Renal cortical epithelial cell (primary cell): ENCODE measurements at regions not wholly inside any gene's neighbourhood (a gene's known extent, or its start where the extent isn't known, plus 50 kb on each side); places are given as distances from the start of the nearest gene placed in this dataset.
"Not testable (repeated sequence)": the region's sequence is repeated elsewhere in the genome, so short reads cannot be mapped to it uniquely, and the experiment has no call there.

ENCODE experiments used
- DNase-seq: peaks from one replicate; pipeline ENCODE4 v3.0.0-alpha.2; 2011; ENCODE audit warnings: low read depth

DNA sequence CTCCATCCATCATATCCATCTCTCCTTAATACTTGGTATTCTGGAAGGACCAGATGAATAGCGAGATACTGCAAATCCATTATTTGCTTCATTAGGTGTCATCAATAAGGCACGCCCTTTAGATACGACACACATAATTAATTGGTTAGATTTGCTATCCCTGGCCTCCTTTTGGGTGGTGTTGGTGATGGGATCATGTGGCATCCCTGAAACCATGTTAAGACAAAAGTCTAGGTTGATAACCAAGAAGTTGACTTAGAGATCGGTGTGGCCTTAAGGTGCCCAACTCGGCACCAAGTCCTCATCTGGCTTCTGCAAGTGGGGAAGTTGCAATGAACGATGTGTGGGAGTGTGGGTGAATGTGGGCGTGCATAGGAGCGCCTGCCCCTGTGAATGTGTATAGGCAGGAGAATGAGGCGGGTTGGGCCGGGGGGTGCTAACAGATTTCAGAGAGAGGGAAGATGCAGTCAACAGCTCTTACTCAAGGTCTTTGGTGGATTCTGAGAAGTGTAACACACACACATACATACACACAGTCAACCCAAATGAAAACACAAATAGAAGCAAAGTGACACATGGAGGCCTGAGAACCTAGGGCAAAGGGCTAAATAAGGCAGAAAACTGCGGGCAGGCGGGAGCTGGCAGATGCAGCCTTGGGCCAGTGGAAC lies 415.7 kb upstream of the ESRRG start:
- DNase-seq: no peak

DNA sequence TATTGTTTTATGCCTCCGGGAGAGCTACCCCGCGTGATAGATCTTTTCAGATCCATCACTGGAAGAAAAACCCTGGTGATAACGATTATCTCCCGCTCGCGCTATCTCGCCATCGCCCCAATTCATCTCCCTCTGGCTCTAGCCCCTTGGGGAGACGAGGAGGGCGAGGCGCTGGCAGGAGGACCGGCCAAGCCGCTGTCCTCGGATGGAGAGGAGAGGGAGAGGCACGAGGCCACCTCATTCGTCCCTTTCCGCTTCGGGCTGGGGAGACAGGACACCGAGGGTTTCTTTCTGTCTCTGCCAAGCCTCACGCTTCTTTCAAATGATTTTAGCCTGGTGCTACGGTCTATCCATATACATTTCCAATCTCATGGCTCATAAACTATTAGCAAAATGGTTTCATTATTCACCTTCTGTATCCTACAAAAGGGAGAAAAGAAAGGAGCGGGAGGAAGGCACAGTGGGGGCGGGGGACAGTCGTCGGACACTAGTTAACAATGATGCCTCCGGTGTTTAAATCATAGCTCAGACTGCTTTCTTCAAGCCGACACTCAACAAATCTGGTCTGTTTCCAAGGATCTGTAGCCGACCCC lies 415.0 kb upstream of the ESRRG start:
- no peak for DNase-seq

DNA sequence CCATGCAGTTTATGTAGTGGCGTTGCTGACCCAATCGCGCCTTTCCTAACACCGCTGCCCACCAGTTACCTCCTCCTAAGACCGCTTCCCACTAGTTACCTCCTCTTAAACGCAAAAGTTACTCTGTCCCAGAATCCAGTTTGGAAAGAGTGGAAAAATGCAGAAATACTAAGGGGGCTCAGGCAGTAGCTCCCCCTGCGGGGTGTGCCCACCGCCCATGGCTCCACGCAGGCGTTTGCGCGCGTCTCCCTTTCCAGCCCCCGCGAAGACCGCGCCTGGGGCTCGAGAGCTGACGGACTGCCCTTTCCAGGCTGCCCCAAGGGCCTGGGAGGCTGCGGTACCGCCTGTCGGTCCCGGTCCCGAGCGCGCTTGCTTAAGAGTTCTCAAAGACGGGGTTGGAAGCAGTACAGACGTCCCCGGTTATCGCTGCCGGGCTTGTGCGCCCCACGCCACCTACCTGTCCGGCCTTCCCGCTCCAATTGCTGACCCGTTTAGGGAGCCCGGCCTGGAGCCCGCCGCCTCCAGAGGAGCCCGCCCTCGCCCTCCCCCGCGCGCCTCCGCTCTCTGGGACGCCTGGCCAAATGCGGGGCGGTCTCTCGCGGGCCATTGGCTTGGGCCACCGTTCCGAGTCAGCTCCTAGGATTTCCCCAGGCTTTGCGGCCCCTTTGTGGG lies 414.1 kb upstream of the ESRRG start:
- no peak for DNase-seq

DNA sequence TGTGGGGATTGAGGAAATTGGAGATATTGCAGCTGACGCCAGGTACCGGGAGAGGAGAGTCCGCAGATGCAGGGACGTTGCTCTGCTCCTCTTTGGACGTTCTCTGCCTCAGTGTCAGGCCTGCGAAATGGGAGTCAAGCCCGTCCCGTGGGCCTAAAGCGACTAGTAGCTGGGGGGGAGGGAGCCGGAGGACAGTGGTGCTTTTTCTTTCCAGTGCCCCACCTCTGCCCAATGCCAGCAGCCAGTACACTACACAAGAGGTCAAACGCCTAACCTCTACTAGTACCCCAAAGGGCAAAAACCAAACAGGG lies 413.6 kb upstream of the ESRRG start:
- DNase-seq: no peak

DNA sequence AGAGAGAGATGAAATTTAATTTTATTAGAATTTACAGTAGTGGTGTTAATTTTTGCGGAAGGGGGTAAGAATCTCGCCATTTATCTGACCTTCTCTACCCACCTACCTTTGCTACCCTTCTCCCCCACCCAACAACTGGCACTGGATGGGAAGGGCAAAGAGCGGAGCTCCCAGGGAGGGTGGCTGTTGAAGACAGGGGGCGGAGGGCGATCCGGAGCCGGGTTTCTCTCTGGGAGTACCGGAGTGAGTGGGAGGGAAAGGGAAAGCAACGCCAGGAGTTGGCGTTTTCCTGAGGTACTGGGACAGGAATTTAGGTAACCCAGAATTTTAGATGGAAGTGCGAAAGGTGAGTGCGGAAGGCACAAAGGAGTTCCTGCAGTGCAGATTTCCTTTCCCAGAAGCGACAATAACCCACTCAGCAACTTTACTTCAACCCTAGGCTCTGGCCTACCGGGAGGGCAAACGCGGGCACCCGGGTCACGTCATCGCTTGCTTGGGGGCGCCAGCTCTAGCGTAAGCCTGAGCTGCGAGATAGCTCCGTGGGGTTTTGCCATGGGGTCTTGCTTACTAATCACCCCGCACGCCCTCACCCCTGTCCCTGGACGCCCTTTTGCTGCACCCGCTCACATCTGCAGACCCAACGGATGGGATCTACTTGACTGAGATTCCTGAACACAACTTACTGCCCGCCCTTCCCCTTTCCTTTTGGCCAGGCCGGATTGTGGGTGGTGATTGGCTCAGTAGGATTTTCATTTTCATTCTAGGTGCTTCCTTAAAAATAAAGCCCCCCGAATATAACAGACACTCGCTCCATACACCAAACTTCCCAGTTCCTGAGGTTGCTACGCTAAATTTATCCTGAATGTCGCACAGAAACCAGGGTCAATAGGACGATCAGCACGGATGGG lies 413.0 kb upstream of the ESRRG start:
- no peak for DNase-seq

DNA sequence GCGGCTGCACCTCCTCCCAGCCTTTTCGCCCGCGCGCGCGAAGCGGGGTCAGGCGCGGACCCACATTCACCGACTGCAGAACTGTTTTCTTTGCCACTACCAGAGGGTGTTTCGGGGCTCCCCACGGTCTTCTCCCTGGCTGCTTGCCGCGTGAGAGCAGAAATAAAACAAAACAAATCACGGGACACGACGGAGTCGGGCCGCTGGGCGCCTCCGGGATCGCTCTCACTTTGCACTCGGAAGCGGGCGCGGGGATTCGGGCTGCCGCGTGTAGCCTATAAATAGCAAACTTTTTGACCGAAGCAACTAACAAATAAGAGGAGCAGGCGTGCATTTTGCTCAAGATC lies 412.3 kb upstream of the ESRRG start:
- no peak for DNase-seq

DNA sequence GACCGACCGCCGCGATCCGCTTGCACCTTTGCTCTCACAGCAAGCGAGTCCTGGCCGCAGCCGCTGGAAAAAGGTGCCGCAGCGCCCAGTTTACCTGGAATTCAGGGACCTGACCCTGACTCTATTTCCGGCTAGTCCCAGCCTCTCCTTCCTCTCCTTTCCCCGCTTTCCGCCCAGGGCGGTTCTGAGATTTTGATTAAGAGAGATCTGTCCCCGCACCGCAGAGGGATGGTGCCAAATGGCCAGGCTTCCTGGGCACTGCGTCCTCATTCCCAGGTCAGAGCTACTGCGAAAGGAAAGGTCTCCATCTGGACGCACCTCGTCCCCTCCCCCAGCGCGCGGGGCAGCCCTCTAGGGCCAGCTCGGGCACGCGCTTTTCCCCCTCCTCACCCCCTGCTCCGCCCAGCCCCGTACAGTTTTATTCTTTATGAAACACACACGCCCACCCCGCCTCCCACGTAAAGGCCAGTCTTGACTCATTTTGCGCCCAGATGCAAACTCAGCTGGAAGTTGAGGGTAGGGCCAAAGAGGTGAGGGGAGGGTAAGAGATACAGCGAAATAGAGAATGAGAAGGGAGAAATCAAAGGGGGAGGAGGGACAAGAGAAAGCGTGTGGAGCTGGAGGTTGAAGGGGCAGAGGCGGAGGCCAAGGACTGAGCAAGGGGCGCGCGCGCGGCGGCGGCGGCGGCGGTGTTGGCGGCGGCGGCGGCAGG lies 411.8 kb upstream of the ESRRG start:
- DNase-seq: no peak

DNA sequence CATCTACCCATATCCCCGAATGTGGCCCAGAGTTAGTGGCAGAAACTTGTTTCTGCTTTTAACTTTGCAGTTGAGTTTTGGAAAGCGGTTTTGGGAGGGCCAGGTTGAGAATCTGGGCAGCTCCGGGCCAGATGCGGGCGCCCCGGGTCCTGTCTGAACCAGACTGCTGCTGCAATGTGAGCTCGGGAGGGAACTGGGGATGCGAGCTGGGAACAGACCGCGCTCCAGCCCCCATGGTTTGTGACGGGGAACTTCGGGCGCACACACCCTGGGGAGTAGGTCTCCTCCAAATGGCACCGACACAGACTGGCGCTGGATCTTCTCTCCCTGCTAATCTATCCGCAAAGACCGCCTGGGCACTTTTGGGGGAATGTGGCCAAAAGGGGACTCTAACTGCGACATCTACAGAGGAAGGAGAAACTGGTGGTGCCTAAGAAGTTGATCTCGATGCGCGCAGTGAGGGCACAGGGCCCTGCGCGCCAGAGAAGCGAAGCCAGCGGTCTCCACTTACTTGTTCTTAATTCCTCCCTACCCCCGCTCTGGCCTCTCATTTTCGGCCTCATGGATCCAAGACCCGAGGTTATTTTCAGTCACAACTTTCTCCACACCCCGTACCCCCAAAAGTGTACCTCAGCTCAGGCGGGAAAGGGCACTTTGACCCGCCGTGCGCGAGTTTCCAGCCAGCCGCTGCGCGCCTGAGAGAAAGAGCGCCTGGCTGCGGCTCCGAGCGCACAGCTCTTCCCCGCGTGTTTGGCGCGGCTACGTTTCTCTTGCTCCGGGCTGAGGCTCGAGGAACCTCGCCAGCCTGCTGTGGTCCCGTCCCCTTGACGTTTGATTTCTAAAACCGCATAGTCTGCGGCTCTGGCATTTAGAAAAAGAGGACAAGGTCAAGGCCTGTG lies 411.0 kb upstream of the ESRRG start:
- no peak for DNase-seq

DNA sequence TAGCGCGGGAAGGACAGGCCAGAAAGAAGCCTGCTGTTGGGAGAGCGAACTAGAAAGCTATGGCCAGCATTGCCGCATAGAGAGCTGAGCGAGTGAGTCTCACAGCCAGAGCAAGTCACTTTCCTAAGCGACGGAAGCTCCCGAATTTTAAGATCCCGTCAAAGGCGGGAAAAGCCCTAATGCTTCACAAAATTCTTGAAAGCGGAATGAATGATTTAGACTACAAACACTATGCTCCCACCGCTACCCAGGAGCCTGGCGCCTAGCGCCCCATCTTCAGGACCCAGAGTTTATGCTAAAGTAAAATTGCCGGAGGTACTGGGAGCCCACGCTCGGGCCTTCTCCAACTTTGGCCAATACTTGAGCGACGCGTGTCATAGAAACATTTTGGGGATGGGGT lies 409.9 kb upstream of the ESRRG start:
- DNase-seq: no peak

DNA sequence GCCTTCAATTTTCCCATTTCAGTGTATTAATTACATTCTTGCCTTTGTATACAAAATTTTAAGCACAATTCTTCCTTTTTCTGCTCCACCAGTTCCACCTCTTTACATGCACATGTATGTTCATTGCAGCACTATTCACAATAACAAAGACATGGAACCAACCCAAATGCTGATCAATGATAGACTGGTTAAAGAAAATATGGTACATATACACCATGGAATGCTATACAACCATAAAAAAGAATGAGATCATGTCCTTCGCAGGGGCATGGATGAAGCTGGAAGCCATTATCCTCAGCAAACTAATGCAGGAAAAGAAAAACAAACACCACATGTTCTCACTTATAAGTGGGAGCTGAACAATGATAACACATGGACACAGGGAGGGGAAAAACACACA lies 400.1 kb upstream of the ESRRG start:
- DNase-seq: not testable (repeated sequence)

DNA sequence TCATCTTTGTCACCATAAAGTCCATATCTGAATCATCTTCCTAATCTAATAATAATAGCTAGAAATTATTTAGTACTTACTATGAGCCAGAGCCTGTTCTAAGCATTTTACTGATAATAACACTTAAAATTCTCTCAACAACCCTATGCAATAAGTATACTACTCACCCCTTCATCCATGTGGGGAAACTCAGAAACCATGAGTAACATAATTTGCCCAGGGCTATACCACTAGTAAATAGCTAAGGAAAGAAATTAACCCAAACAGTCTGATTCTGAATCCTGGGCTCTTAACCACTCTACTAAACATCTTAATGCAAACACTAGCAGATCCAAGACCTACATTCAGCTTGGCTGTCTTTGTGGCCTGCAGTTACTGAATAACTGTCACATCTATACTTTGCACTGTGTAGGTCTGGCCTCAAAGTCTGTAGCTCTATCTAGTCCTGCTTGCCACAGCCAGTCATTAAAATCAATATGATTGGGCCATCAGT lies 394.8 kb upstream of the ESRRG start:
- peak; percentile 30 for DNase-seq

DNA sequence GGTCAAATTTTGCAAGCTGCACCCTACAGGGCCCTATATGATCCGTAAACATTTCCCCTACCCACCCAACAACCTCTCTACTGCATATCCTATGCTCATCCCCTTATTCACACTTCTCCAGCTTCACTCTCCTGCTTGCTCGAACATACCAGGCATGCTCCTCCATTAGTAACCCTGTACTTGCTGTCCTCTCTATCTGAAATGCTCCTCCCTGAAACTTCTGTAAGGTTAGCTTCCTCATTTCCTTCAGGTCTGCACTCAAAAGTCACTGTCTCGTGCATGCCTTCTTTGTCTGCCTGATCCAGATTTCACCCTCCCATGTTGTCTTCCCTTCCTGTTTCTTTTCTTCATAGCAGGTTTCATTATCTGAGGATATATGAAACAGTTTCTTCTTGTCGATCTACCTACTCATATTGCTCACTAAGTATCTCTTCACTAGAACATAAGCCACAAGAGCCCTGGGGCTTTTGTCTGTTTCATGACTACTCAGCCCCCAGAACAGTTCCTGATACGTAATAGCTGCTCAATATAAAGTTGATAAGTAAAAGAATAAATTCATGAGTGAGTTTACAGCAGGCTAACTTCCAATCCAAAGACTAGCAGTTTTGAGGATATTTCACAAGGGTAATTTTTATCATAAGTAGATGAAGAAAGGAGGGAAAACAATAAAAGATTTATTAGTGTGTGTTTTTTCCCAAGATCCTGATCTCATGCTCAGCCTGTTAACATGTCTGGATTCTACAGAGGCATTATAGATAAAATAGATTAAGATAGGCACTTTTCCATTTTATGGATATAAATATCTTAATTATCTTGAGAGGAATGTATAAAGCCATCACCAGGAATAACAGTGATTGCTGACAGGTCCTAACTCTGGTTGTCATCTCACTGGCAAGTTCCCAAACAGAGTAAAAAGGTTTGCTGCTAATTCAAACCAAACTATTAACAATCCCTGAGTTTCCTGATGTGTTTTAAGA lies 392.5 kb upstream of the ESRRG start:
- DNase-seq: no peak

DNA sequence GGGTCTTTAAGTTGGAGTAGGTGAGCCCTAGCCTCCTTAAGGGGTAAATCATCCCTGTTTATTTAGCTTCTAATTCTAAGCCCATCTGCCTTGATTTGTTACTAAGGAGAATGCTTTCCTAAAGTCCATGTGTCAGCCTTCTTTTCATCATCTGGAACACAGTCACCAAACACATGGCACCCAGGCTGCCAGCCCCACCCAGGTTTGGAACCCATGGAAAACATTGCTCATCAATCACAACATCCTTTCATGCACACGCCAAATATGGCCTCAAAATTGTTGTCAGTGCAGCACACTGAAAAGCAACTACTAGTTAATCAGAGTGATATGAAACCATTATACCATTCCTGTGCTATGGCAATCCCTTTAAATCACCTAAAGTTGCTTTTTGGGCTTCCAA lies 386.7 kb upstream of the ESRRG start:
- no peak for DNase-seq

DNA sequence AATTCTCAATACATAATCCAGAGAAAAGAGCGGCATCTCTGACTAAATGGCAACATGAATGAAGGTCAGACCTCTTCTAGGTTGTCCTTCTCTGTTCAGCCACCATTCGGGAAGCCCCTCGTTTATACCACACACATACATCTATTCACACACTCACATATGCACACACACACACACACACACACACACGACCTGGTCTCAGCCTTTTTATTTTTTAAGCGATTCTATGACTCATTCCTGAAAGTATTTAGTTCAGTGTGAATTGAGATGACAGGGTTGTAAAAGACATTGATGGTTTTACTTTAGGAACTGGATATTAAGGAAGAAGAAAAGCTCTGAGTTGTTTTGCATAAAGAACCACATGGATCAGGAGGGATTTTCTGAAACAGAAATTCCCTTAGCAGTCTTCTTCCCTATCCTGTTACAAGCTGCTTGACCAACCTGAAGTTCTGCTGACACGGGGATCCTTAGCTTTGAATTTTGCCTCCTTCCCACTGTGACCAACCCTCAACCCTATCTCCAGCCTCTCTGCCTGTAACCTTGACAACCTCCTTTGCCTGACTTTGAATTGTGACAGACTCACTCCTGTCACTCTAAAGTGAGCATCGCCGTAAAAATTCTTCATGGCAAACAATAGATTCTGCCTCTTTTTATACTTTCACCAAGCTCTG lies 383.1 kb upstream of the ESRRG start:
- peak; percentile 89 for DNase-seq

DNA sequence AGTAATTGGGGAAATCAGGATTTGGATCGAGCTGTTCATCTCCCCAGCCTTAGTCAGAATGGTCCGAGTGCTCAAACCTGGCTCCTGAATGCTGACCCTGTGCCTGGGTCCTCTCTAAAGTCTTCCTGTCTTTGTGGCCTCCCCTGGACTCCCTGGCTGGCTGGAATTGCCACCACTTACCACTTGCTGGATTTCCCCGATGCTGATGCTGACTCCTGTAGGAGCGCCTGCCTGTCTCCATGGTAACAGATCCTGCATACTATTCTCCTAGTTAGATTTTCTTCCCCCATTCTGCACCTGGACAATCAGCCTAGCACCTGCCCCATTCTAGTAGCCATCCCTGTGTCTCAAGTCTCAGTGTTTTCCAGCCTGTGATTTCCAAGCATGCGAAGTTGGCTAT lies 382.2 kb upstream of the ESRRG start:
- no peak for DNase-seq

DNA sequence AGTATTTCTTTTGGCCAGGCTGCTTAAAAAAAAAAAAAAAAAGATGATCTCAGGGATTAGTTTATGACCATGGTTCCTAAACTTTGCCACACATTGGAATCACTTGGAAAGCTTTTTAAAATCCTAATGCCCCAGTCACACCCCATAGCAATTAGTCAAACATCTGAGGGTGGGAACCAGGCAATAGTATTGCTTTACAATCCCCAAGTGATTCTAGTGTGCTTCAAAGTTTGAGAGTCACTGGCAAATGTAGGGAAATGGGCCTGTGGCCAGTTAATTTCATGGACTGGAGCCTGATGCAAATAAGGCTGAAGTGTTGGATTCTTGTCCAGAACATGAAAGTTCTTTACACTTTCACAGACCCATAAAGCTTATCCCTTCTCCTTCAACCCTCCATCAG lies 374.6 kb upstream of the ESRRG start:
- DNase-seq: no peak

DNA sequence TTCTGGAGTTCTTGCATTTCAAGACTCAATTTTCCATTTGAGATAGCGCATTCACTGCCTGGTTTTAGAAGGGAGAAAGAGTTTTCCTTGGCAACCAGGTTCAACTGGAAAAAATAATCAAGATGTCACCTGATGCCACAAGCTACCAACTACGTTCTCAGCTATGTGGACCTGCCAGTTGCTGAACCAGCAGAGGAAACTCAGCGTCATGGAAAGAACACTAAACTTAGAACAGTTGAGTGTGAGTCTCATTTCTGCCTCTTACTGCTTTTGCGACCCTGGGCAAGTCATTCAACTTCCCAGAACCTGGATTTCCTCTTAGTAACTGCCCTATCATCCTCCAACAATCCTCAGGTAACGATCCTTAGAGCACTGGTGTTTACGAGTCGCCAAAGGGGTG lies 373.0 kb upstream of the ESRRG start:
- no peak for DNase-seq

DNA sequence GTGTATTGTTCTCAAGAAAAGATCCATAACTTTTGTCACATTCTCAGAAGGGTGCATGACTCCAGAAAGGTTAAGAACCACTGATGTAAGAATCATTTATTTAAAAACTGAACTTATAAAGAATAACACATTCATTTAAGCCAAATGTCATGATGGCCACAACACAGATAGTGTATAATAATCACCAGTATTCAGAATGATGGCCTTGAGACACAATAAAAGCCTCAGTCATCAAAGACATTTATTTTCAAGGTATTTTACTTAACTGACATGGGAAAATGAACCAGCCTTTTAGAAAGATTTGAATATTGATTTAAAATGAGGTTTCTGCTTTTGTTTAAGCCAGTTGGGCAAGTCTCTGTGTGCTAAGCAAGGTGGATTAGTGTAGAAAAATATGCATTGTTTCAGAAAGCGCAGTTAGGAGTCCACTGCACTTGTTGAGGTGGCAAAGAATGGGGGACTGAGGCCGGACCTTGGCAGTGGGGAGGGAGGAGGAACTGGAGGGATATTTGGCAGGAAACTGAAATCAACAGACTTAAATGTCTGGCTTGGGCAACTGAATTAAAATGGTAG lies 371.9 kb upstream of the ESRRG start:
- no peak for DNase-seq

DNA sequence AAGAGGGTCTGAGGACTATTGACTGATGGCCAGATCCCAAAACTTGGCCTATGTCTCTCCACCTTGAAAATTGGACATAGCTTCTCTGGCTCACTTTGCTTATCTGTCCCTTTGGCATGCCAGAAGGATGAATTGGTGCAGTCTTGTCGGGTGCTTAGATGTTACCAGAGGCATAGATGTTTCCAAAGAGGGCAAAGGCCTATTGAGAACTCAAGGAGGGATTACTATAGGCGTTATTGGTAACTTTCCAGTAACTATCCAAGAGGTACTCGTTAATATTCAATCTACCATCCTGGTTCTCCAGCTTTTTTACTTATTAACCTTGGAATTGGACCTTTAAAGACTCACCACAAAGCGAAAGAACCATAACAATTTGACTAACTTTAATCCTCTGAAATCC lies 368.3 kb upstream of the ESRRG start:
- peak; percentile 65 for DNase-seq
